Left ventricle myocardium superior (tissue), 1 donor: ENCODE measurements at regions not wholly inside any gene's neighbourhood (a gene's known extent, or its start where the extent isn't known, plus 50 kb on each side); places are given as distances from the start of the nearest gene placed in this dataset.
A peak's percentile ranks its signal among the peaks of the same experiment; 100 is the strongest.
"Not testable (repeated sequence)": the region's sequence is repeated elsewhere in the genome, so short reads cannot be mapped to it uniquely, and the experiment has no call there.

Experiments used
- ATAC-seq: fragments of 200-7000 bp; cut with Tn5 transposase; one replicate; pipeline ENCODE4 v1.9.1; 2020; ENCODE audit warnings: mild to moderate bottlenecking, moderate library complexity
- DNase-seq: peaks from one replicate; pipeline ENCODE4 v3.0.0-alpha.2; 2020
- intact Hi-C: fragments of 100-400 bp; cut with micrococcal nuclease; formaldehyde crosslinking; loops from one replicate; pipeline ENCODE4 v1.11.0; 2022
- donor health status: DM: no; HTN: yes; CAD: no; lungs with severe emphysema.

DNA sequence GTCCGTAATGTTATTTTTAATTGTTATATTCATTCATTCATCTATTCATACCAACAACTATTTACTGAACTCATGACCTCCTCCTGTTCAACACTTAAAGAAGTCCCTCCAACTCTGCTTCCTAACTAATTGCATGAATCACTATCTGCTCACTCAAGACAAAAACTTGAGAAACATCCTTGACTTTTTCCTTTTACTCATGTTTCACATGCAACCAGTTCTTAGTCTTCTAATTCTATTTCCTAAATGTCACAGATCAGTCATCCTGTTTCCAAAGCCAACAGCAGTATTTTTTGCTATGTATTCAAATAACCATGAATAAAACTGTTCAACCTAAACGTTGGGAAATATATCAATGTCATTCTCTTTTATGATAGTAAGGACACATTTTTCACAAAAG, 124.6 kb upstream of the GBE1 start:
- DNase-seq (no peak), ATAC-seq (no peak)
- intact Hi-C loops, result no loop called here

DNA sequence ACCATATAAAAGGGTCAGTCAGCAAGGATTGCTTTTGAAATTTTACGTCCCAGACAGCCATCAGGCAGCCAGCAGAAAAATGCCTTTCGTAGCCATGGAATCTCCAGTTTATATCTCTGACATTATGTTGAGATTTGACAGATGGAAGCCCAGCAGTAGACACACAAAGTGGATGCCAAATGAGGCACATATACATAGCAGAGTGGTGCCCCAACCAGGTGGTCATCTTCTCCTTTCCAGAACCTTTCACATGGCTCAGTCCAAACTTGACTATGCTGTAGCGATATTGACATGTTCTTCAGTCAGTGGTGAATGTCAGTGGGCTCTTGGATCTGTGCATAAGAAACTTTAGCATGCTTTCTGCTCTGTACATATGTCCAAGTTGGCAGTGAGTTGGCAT, 123.3 kb upstream of the GBE1 start:
- DNase-seq (no peak), ATAC-seq (no peak)
- intact Hi-C loops, result no loop called here

DNA sequence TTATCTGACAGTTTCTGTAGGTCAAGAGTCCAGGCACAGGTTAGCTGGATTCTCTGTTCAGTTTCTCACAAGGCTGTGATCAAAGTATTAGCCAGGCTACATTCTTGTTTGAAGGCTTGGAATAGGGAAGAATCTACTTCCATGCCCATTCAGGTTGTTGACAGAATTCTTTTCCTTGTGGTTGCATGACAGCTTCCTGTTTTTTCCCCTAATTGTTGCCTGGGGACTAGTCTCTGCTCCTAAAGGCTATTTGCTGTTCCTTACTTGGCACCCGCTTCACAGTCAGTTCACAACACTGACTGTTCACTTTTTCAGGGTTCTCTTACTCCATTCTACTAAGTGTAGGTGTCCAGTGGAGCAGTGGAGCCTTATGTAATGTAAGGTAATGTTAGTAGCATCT, 115.4 kb upstream of the GBE1 start:
- DNase-seq (no peak), ATAC-seq (no peak)
- intact Hi-C loops, result no loop called here

DNA sequence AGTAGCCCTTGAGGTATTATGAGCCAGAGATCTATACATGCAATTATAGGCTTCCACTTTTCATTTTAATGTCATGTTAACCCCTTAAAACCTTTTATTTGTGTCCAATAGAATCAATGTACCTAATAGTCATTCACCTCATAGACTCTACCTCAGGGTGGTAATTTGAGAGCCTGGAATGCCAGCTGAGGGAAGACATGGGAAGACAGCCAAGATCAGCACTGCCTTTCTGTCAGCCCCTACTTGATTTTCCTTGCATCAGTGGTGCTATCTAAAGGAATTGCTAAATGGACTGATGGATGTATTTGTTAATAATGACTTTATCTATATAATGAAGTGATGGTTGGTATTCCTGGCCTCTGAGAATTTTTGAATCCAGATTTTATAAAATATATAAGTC, 113.3 kb upstream of the GBE1 start:
- intact Hi-C loops, result loop anchor here (5.0 kb wide), 1 partner anchor 258 kb away; no protein-coding TSS in a partner anchor
- ATAC-seq (no peak), DNase-seq (no peak)

DNA sequence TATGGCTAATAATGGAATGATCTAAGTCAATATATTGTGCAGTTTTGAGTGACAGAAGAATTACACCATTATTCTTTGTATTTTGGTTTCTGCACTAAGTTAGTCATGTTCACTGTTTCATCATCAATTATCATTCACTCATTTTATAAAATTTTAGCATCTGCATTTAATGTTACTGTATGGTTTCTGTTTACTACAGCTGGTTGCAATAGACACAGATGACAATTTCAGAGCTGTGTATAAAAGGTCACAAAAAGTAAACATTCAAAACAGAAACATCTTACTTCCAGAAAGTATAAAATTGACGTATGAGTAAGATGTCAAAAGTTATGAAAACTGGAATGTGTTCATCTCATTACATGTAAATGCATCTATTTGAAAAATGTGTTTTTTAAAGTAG, 111.1 kb upstream of the GBE1 start:
- DNase-seq (no peak), ATAC-seq (no peak)
- intact Hi-C loops, result loop anchor here (5.0 kb wide), 1 partner anchor 260 kb away; no protein-coding TSS in a partner anchor

DNA sequence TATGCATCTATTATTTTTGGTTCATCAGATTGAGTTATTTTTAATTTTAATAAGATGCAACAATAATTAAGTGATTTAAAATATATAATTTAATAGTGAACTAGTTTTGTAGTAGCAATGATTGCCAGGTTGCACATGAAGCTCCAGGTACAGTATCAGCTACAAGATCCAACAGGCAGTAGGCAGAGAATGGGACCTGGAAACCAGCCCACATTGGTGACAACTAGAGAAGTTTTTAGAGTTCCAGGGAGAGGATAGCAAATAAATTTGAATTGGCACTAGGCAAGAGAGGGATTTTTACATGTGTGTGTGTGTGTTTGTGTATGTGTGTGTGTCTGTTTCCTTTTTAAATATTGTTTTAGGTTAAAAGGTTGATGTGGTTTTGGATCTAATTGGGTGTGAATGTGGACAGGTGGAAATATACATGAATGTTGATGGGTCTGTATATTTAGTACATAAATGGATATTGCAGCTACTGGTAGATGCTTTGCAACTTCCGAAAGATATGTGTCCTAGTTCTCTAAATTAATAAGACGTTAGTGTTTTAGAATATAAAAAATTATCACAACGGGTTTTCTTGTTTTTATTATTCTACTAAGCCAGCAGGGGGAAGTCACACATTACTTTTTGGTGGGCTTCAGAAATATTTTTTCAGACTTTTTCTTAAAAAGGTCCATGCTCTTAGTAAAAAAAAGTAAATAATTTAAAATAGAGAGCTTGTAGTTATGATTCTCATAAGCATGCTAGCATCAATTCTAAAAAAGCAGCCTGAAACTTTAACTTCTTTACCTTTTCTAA, 110.1 kb upstream of the GBE1 start:
- intact Hi-C loops, result loop anchor here (5.0 kb wide), 1 partner anchor 261 kb away; no protein-coding TSS in a partner anchor
- DNase-seq (no peak), ATAC-seq (no peak)

DNA sequence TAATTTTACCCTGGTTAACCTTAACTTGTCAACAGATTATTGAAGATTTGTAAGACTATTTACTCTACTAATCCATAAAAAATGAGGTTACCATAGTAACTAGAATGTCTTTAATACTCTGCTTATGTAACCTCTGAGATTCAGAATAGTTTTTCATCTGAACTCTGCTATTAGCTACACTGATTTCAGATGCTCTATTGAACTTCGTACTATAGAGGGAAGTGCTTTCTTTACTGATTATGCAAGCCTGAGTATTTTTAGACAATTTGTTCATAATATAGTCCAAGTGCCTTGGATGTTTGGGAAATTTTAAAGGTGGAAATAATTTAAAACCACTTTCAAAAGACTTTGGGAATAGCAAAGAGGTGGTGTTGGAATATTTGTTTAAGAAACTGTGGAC, 107.9 kb upstream of the GBE1 start:
- ATAC-seq, result no peak
- intact Hi-C loops, result no loop called here
- no peak for DNase-seq

DNA sequence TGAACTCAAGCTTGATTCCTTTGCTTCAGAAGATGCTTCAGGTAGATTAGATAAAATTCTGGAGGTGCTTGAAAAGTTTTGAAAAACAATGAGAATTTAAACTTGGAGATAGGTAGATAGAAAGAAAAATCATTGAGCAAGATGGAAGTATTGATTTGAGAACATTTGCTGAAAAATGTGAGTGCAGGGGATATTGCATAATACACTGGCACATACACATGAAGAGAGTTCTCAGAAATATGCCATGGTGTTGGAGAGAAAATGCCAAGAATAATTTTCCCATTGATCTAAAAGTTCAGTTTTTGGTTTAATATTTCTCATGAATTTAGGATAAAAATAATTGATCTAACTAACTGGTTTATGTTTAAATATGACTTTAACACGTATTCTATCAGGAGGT, 107.2 kb upstream of the GBE1 start:
- DNase-seq (no peak), ATAC-seq (no peak)
- intact Hi-C loops, result no loop called here

DNA sequence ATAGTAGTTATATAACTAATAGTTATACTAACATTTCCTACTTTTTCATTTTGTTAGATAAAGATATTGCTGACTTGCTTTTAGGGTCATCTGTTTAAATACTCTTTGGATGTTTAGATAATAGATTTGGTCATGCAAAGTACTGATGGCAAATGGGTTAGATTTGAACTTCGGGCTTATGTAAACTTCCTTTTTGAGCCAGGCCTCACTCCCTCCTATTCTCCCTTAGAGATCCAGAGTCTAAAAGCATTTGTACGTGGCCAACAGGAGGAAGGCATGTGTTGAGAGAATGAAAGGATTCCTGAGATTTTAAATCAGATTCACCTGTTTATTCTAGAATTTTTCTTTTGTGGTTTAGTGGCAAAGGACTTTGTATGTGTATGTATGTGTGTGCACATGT, 106.4 kb upstream of the GBE1 start:
- ATAC-seq (no peak), DNase-seq (no peak)
- intact Hi-C loops, result no loop called here

DNA sequence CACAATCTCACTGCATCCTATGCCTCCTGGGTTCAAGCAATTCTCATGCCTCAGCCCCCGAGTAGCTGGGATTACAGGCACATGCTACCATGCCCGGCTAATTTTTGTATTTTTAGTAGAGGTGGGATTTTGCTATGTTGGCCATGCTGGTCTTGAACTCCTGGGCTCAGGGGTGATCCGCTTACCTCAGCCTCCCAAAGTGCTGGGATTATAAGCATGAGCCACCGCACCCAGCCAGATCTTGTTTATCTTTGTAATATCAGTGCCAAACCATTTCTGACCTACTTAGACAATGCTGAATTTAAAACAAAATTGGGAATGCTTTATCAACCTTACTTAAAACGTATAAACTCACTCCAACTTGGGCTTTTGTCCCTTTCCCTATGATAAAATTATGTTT, 103.7 kb upstream of the GBE1 start:
- DNase-seq, intact Hi-C loops, ATAC-seq: not testable (repeated sequence)

DNA sequence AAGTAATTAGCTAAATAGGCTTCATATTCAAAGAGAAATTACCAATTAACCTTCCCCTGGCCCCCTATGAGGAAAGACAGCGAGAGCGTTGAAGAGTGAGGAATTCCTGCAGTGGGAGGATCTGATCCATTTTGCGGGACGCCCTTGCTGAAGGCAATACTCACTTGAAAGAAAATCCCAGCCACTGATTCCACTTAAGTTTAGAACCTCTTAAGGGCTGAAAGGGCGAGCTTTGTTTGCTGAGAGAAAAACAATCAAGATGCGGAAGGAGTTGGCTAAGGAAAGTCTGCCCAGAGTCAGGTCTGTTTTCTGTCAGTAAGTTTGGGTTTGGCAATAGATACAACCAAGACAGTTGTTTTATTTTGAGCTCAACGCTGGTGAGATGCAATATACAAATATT, 102.8 kb upstream of the GBE1 start:
- ATAC-seq (peak; percentile 28), DNase-seq (no peak)
- intact Hi-C loops, result no loop called here

DNA sequence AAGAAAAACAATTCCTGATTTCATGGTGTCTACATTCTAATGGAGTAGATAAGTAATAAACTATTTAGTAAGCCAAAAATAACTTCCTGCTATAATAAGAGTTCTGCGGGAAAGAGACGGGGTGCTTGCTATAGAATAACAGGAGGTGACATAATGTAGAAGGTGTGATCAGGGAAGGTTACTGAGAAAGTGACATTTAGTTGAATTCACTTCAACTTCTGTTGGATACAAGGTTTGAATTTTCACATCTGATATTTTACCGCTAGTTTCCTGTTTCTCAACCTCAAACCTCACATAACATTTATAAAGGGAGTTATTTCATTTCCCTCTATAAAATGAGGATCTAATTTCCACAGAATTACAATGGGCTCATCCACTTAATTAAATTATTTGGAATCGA, 102.3 kb upstream of the GBE1 start:
- no peak for DNase-seq
- intact Hi-C loops, result no loop called here
- no peak for ATAC-seq

DNA sequence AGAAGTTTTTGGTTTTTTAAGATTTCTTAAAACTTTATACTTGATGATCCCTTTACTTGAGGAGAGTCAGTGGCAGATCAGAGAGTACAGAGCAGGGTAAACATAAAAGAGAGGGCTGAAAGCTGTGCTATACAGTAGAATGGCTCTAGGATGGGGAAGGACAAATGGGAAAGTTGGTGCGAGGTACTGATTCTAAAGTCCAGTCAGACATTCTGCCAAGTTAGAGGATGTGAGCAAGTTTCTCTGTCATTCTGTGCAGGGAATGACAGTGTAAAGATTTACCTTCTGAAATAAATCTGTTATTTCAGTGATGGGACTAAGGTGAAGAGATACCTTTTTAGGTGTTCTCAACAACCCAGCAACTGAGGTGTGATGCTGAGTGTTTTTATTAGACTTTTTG, 100.1 kb upstream of the GBE1 start:
- intact Hi-C loops, result no loop called here
- ATAC-seq (no peak), DNase-seq (no peak)

DNA sequence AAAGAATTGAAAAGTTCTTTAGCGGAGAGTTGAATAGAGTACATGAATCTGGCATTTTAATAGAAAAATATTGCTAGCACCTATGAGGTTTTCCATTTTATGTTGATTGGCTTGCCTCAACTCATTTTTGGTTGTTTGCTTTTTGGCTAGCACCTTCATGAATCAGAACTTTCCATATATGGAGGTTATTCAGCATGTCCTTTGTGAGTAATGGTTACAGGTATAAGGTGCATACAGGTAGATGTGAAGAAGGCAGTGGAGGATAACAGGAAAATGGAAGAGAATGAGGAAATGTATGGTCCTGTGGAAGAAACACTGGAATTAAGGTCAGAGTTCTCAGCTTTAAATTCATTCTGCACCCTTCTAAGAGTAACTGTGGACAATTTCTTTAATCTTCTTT, 98.1 kb upstream of the GBE1 start:
- ATAC-seq (no peak), DNase-seq (no peak)
- intact Hi-C loops, result no loop called here

DNA sequence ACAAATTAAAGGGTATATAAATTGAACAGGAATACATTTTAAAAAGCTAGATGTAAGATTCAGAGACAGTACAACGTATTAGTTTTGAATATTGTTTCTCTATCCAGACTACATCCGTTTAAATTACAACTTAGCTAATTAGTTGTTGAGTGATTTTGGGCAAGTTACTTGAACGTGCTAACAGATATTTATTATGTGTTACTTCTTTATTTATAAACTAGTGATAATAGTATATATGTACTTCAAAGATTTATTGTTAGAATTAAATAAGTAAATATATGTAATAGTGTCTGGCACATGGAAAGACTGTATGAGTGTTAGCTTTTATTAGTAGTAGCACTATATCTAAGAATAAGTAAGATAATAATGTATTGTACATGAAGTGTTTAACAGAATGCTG, 92.0 kb upstream of the GBE1 start:
- ATAC-seq (no peak), DNase-seq (no peak)
- intact Hi-C loops, result no loop called here

DNA sequence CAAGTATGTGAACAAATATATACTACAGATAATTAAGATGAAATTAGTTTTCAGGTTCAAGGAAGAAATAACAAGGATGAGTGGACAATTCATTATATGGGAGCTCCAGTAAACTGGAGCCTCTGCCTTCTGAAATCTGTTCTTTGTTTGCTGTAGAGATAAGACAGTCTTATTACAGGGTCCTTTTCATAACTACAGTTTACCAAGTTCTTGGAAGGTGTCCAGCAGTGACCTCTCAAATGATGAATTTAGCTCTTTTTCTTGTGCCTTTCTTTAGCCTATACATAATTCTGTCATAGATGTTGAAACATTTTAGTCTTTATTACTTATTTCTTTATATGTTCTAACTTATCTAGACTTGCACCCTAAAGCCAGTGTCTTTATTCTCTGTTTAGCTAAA, 89.7 kb upstream of the GBE1 start:
- no peak for ATAC-seq
- no peak for DNase-seq
- intact Hi-C loops, result no loop called here

DNA sequence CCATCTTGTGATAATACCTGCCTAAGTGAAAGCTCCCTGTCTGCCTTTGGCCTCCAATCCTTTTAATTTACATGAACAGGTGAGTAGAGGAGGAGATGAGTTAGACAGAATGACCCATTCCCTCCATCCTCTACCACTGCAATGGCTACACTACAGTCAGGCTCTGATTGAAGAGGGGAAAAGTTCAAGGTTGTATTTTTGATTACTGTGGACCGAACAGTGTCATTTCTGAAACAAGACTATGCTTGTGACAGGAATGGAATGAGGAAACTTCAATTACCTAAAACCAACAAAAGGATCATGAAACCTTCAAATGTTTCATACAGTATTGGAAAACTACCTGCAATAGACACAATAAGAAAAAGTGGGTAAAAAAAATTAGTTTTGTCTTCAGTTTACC, 85.5 kb upstream of the GBE1 start:
- ATAC-seq (no peak), DNase-seq (no peak)
- intact Hi-C loops, result no loop called here

DNA sequence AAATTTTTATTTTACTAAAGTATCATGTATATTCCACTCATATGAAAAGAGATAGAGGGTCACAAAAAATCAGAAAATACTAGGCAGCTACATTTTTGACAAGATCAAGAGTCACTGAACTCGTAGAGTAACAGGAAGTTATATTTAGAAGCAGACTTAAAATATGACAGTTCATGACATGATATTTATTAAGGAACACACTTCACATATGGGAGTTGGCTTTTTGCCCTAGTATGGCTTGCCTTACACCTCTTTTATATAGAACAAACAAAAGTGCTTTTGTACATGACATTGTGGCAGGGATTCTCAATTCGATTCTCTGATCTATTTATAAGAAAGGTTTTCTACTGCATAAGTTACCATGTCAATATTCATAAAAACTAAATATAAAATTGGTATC, 80.1 kb upstream of the GBE1 start:
- no peak for DNase-seq
- intact Hi-C loops, result no loop called here
- ATAC-seq, result peak; percentile 31

DNA sequence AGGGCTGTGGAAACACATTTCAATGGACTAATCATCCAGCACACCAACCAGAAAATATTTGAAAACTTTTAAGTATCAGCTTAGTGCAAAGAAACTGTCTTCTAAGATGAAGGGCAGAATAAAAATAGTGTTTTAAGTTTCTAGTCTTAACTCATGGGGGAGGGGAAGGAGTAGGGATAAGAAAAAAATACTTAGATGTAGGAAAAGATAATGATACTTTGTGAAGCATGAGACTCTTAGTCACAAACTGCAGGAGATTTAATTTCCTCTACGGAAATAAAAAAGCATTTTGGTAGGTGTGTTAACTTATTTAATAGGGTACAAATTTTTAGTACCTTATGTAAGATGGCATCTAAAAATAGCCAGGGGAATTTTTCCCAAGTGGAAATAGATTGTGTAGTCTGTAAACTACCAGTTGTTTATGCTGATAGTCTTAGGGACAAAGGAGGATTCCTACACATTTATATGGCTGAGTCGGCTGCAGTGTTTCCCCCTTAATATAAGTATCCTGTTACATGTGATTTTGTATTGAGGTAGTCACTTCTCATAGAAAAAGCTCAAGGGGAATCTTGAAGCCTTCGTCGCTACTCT, 78.2 kb upstream of the GBE1 start:
- ATAC-seq, result peak; percentile 38
- intact Hi-C loops, result no loop called here
- no peak for DNase-seq

DNA sequence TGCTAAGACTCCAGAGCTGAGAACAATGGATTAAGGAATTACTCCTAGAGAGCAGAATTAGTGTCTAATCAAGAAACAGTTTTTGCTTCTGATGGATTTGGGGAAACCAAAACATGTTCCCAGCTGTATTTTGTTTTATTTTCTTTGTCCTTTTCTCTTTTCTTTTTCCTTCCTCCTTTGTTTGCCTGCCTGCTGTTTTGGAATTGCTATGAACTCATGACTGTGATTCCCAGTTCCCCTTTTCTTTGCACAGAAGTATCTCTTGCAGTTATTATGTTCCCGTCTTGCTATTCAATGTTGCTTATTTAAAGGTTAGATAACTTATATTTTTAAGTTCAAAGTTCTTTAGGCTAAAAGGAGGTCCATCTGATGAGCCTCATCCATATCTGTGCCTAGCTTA, 77.0 kb upstream of the GBE1 start:
- DNase-seq, result no peak
- ATAC-seq, result no peak
- intact Hi-C loops, result no loop called here

DNA sequence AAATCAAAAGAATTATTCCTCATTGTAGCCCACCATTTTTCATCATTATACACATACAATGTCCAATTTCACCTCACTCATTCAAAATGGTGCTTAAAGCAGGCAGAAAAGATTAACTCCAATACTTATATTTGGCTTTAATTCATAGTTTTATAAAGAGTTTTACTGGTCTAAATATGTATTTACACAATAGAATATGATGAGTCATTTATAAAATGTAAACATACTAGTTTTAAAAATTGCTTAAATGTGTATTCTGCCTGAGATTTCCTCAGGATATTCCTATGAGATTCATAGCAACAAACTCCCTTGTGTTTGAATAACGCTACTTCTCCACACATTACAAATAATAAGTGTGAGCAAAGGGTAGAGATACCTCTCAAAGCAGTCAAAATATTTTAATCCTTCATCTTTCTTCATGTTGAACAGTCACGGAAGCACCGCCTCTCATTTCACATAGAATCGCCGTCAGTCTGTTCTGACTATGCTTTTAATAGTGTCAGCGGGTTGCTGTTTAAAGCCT, 75.7 kb upstream of the GBE1 start:
- intact Hi-C loops, result no loop called here
- no peak for ATAC-seq

More for the DNA sequence above, 75.7 kb upstream of the GBE1 start:
- no peak for DNase-seq
